Stomach (tissue), 8 donors: ENCODE measurements at regions not wholly inside any gene's neighbourhood (a gene's known extent, or its start where the extent isn't known, plus 50 kb on each side); places are given as distances from the start of the nearest gene placed in this dataset.

Experiments
- DNase-seq, 2 donors: peaks; one replicate each; pipeline versions ENCODE4 v3.0.0 to v3.0.0-alpha.2; 2013 to 2019
- H3K27ac ChIP-seq, 5 donors: fragments of 200-600 bp in 4 of 5; sonication (generic) in 4 of 5; one replicate each; pipeline ENCODE4 v1.5.1; 2013 to 2019; ENCODE audit warnings: mild to moderate bottlenecking in 1 of 5, moderate library complexity in 1 of 5
- H3K27me3 ChIP-seq, 3 donors: fragments of 200-600 bp; sonication (generic); one replicate each; pipeline ENCODE4 v1.5.1; 2017 to 2019; ENCODE audit warnings: mixed run types in 1 of 3
- H3K36me3 ChIP-seq, 4 donors: fragments of 200-600 bp; sonication (generic); 1 replicate in 3 of 4; 2 replicates in 1 of 4; pipeline ENCODE4 v1.5.1; 2016 to 2019
- H3K4me1 ChIP-seq, 4 donors: fragments of 200-600 bp; sonication (generic); one replicate each; pipeline ENCODE4 v1.5.1; 2016 to 2019
- H3K4me3 ChIP-seq, 4 donors: fragments of 200-600 bp; sonication (generic) in 3 of 4; one replicate each; pipeline ENCODE4 v1.5.1; 2016 to 2019; ENCODE audit warnings: mild to moderate bottlenecking in 1 of 4
- H3K9me3 ChIP-seq, 4 donors: fragments of 200-600 bp; sonication (generic); one replicate each; pipeline ENCODE4 v1.5.1; 2016 to 2019
- EP300 ChIP-seq: sonication (generic); formaldehyde crosslinking; IDR thresholded peaks from one replicate; pipeline ENCODE4 v1.6.1; 2017; ENCODE audit warnings: antibody characterized with exemption
- POLR2A ChIP-seq, 4 donors: fragments of 450-650 bp; IDR thresholded peaks; one replicate each; pipeline ENCODE4 v1.6.1; 2016; ENCODE audit warnings: antibody characterized with exemption in 4 of 4, control low read depth in 2 of 4, mild to moderate bottlenecking in 1 of 4, moderate library complexity in 1 of 4
- POLR2AphosphoS5 ChIP-seq, 3 donors: sonication (generic); formaldehyde crosslinking; IDR thresholded peaks; one replicate each; pipeline ENCODE4 v1.6.1; 2016; ENCODE audit warnings: antibody characterized with exemption in 3 of 3
- WGBS, 5 donors: extraction: QIAGEN DNeasy Blood & Tissue Kit in 3 of 5; methylation state at CpG; one replicate each; pipeline versions ENCODE4 v1.1.5 to v1.1.7; 2013 to 2018; 5-methylcytosine and 5-hydroxymethylcytosine counted together
- intact Hi-C: fragments of 100-400 bp; cut with DNase I; formaldehyde crosslinking; loops from one replicate; pipeline ENCODE4 v1.15.1; 2023; ENCODE audit warnings: low total_unique reads
- TF ChIP-seq, protein P1 (sequence below), 7 experiments: fragments of 450-650 bp in 4 of 7; fragments of 200-600 bp in 3 of 7; sonication (generic) in 3 of 7; IDR thresholded peaks; one replicate each; pipeline ENCODE4 v1.5.1; 2016 to 2019; ENCODE audit warnings: antibody characterized with exemption in 7 of 7, control low read depth in 2 of 7, mild to moderate bottlenecking in 1 of 7
- donor health status: healthy with polysubstance abuse.
- donor health status: Bipolar disorder and iron deficiency.
- donor health status: healthy.

DNA sequence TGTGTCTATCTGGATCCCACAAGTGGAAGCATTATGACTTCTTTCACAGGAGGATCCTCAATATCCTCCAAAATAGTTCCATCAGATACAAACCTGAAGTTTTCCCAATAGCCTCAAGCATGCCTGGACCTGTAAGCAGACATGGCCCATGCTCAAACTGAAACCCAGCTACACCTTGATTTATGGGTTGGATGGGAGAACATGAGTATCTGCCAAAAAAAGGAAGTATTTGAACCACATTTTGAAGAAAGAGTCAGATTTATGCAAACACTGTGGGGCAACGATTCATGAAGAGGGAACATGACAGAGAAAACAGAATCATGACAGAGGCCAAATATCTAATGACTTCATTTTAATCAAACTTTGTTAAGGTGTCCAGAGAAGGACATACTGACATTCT is 351.0 kb upstream of the NFIA start:
- DNase-seq = no peak
- Histone ChIP-seq H3K27me3 (no peaks in the 10 kb centered on the region), H3K36me3 (no peaks in the 10 kb centered on the region), H3K9me3 (no peaks in the 10 kb centered on the region), H3K4me3 (no peak overlapping the region), H3K27ac (no peak overlapping the region), H3K4me1 (no peaks in the 10 kb centered on the region)
- no peak for TF ChIP-seq POLR2A (IDR thresholded peaks at IDR 0.05)
- TF ChIP-seq EP300 = no peak
- WGBS, 5 donors = 66 to 80% (median 72%) methylated on average over 1 of the region's 1 CpG
- intact Hi-C loops = no loop called here

DNA sequence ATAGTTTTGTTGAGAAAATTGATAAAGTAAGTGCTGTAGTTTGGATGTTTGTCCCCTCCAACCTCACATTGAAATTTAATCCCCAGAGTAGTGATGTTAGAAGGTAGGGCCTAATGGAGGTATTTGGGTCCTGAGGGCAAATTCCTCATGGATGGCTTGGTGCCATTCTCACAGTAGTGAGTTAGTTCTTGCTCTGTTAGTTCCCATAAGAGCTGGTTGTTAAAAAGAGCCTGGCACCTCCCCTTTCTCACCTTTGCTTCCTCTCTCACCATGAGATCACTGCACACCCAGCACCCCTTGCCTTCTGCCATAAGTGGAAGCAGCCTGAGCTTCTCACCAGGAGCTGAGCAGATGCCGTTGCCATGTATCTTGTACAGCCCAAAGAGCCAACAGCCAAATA is 354.8 kb upstream of the NFIA start:
- WGBS, 5 donors = 82 to 96% (median 91%) methylated on average over 1 of the region's 1 CpG
- Histone ChIP-seq H3K4me1 (no peaks in the 10 kb centered on the region), H3K27me3 (no peaks in the 10 kb centered on the region), H3K4me3 (no peak overlapping the region), H3K27ac (no peak overlapping the region), H3K36me3 (no peaks in the 10 kb centered on the region), H3K9me3 (no peaks in the 10 kb centered on the region)
- TF ChIP-seq, protein P1, sequence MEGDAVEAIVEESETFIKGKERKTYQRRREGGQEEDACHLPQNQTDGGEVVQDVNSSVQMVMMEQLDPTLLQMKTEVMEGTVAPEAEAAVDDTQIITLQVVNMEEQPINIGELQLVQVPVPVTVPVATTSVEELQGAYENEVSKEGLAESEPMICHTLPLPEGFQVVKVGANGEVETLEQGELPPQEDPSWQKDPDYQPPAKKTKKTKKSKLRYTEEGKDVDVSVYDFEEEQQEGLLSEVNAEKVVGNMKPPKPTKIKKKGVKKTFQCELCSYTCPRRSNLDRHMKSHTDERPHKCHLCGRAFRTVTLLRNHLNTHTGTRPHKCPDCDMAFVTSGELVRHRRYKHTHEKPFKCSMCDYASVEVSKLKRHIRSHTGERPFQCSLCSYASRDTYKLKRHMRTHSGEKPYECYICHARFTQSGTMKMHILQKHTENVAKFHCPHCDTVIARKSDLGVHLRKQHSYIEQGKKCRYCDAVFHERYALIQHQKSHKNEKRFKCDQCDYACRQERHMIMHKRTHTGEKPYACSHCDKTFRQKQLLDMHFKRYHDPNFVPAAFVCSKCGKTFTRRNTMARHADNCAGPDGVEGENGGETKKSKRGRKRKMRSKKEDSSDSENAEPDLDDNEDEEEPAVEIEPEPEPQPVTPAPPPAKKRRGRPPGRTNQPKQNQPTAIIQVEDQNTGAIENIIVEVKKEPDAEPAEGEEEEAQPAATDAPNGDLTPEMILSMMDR (IDR thresholded peaks at IDR 0.05) = no peak
- TF ChIP-seq POLR2A (IDR thresholded peaks at IDR 0.05) (no peak), EP300 (no peak), POLR2AphosphoS5 (IDR thresholded peaks at IDR 0.05) (no peak)
- DNase-seq = no peak
- intact Hi-C loops = no loop called here

DNA sequence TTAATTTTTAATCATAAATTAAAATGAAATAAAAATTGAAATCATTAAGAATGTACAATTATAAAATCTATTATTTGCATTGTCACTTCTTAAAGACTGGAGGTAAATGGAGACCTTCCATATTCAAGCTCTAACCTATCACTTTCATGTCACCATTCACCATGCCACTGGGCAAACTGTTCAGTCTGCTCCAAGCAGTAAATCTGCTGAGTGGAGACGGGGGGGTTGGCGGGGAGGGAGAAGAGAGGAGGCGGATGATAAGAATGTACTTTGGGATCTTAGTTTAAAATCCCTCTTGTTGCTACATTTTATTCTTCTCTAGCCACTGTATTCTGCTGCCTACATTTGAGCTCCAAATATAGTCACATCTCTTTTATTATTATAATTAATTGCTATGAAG is 365.9 kb upstream of the NFIA start:
- TF ChIP-seq POLR2AphosphoS5 (IDR thresholded peaks at IDR 0.05) (no peak), POLR2A (IDR thresholded peaks at IDR 0.05) (no peak), EP300 (no peak)
- TF ChIP-seq, protein P1 (IDR thresholded peaks at IDR 0.05) = no peak
- DNase-seq = no peak
- H3K9me3 ChIP-seq = peaks cover 0 to 5% (median 2%) of the 10 kb centered on the region in 4 donors
- H3K27me3 ChIP-seq = no peaks in the 10 kb centered on the region
- no peaks in the 10 kb centered on the region for H3K36me3 ChIP-seq
- intact Hi-C loops = no loop called here
- no peak overlapping the region for H3K4me3 ChIP-seq
- 72 to 88% (median 80%) methylated on average over 3 of the region's 3 CpGs for WGBS, 5 donors
- no peak overlapping the region for H3K27ac ChIP-seq
- no peaks in the 10 kb centered on the region for H3K4me1 ChIP-seq

DNA sequence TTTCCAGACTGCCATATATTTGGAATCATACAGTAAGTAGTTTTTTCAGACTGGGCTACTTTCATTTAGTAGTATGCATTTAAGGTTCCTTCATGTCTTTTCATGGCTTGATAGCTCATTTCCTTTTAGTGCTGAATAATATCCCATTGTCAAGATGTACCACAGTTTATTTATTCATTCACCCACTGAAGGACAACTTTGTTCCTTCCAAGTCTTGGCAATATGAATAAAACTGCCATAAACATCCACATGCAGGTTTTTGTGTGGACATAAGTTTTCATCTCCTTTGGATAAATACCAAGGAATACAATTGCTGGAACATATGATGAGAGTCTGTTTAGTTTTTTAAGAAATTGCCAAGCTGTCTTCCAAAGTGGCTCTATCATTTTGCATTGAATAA is 366.4 kb upstream of the NFIA start:
- Histone ChIP-seq H3K4me3 (no peak overlapping the region), H3K27me3 (no peaks in the 10 kb centered on the region), H3K9me3 (peaks cover 0 to 3% (median 2%) of the 10 kb centered on the region in 4 donors), H3K27ac (no peak overlapping the region), H3K36me3 (no peaks in the 10 kb centered on the region), H3K4me1 (no peaks in the 10 kb centered on the region)
- no peak for DNase-seq
- TF ChIP-seq EP300 (no peak), POLR2AphosphoS5 (IDR thresholded peaks at IDR 0.05) (no peak), POLR2A (IDR thresholded peaks at IDR 0.05) (no peak)
- TF ChIP-seq, protein P1 (IDR thresholded peaks at IDR 0.05) = no peak
- intact Hi-C loops = no loop called here

DNA sequence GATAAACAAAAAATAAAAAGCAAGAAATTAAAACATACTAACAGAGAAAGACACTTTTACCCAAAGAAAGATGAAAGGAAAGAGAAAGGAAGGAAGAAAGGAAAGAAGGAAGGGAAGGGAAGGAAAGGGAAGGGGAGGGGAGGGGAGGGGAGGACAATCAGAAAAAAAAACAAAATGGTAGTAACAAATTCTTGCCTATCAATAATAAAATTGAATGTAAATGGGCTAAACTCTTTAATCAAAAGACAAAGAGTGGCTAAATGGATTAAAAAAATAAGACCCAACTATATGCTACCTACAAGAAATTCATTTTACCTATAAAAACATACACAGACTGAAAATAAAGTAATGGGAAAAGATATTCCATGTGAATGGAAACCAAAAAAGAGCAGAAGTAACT is 372.9 kb upstream of the NFIA start:
- Histone ChIP-seq H3K36me3 (no peaks in the 10 kb centered on the region), H3K27me3 (no peaks in the 10 kb centered on the region), H3K4me3 (no peak overlapping the region), H3K9me3 (peaks cover 0 to 3% (median 2%) of the 10 kb centered on the region in 4 donors), H3K4me1 (no peaks in the 10 kb centered on the region), H3K27ac (no peak overlapping the region)
- DNase-seq = no peak
- no peak for TF ChIP-seq EP300
- no peak for TF ChIP-seq POLR2A (IDR thresholded peaks at IDR 0.05)
- TF ChIP-seq, protein P1 (IDR thresholded peaks at IDR 0.05) = no peak
- intact Hi-C loops = no loop called here
